GM12878 (cell line): ENCODE measurements at regions not wholly inside any gene's neighbourhood (a gene's known extent, or its start where the extent isn't known, plus 50 kb on each side); places are given as distances from the start of the nearest gene placed in this dataset.

ENCODE experiments used
- ATAC-seq: fragments of 200-7000 bp; cut with Tn5 transposase; 3 replicates; pipeline ENCODE4 v1.9.1; 2020; ENCODE audit warnings: mild to moderate bottlenecking, moderate library complexity
- BruUV-seq: library from RNA; stranded (reverse); fragments of 400-500 nt; replicated peaks from 2 replicates; lab custom pipeline; 2021; lab: Mats Ljungman, UMichigan
- CTCF ChIA-PET: fragments of 300-600 bp; sonication (Branson Sonifier 250); formaldehyde crosslinking; extraction: SDS; loops from one replicate; lab custom pipeline; 2021; ENCODE audit warnings: inconsistent platforms; lab: Yijun Ruan, JAX
- POLR2A ChIA-PET: fragments of 350-600 bp; formaldehyde crosslinking; extraction: SDS; loops from one replicate; lab custom pipeline; 2021; ENCODE audit warnings: inconsistent platforms; lab: Charles Lee
- RAD21 ChIA-PET: fragments of 300-600 bp; sonication (Branson Sonifier 250); formaldehyde crosslinking; loops from one replicate; lab custom pipeline; 2023; ENCODE audit warnings: antibody characterized with exemption; ENCODE audit not compliant: unreplicated experiment; lab: Charles Lee
- SMC1A ChIA-PET: fragments of 300-600 bp; sonication (Branson Sonifier 250); formaldehyde crosslinking; loops from one replicate; lab custom pipeline; 2023; ENCODE audit not compliant: unreplicated experiment, uncharacterized antibody; lab: Charles Lee
- DNase-seq: peaks from one replicate; pipeline ENCODE4 v3.0.0-alpha.2; 2011; ENCODE audit warnings: low read depth, low spot score
- FAIRE-seq: peaks from 3 replicates; lab custom pipeline; 2011; peaks lifted over from hg19 to GRCh38; lab: Jason Lieb, UNC
- H2AFZ ChIP-seq: 2 replicates; pipeline ENCODE4 v1.6.0; 2011; ENCODE audit warnings: low read depth, low read length, control low read depth; ENCODE audit not compliant: control insufficient read depth
- H3K27ac ChIP-seq: 2 replicates; pipeline ENCODE4 v1.5.1; 2011; ENCODE audit warnings: control low read depth; ENCODE audit not compliant: control insufficient read depth, insufficient read depth
- H3K27me3 ChIP-seq, 2 experiments: replicated peaks in 1 of 2; 2 replicates each; pipeline versions ENCODE4 v1.6.0 to v1.6.1; 2011; ENCODE audit warnings: low read length in 1 of 2; ENCODE audit not compliant: control insufficient read depth in 2 of 2, insufficient read depth in 2 of 2
- H3K36me3 ChIP-seq, 2 experiments: 2 replicates each; pipeline ENCODE4 v1.5.1; 2011; ENCODE audit warnings: low read length in 1 of 2; ENCODE audit not compliant: control insufficient read depth in 2 of 2, insufficient read depth in 2 of 2
- H3K4me1 ChIP-seq: 2 replicates; pipeline ENCODE4 v1.6.1; 2011; ENCODE audit warnings: mild to moderate bottlenecking, low read length, moderate library complexity, mixed read lengths; ENCODE audit not compliant: control insufficient read depth, insufficient read depth
- H3K4me2 ChIP-seq: 2 replicates; pipeline ENCODE4 v1.6.0; 2011; ENCODE audit warnings: control low read depth; ENCODE audit not compliant: control insufficient read depth, insufficient read depth
- H3K4me3 ChIP-seq: fragments of 200-600 bp; sonication (generic); 2 replicates; pipeline ENCODE4 v1.5.1; 2016
- H3K79me2 ChIP-seq: 2 replicates; pipeline ENCODE4 v1.6.0; 2011; ENCODE audit warnings: low read length; ENCODE audit not compliant: control insufficient read depth, insufficient read depth
- H3K9ac ChIP-seq: 2 replicates; pipeline ENCODE4 v1.8.0; 2011; ENCODE audit warnings: low read length, control low read depth, mixed read lengths; ENCODE audit not compliant: control insufficient read depth, insufficient read depth
- H3K9me3 ChIP-seq: replicated peaks from 3 replicates; pipeline ENCODE4 v1.5.1; 2011; ENCODE audit warnings: mild to moderate bottlenecking, low read length; ENCODE audit not compliant: control insufficient read depth, insufficient read depth
- H4K20me1 ChIP-seq: 2 replicates; pipeline ENCODE4 v1.6.0; 2011; ENCODE audit not compliant: control insufficient read depth, insufficient read depth
- CBX5 ChIP-seq: sonication (generic); IDR thresholded peaks from 2 replicates; pipeline ENCODE4 v1.6.1; 2016; ENCODE audit warnings: low read depth, moderate library complexity, mild to moderate bottlenecking, inconsistent platforms
- CREB1 ChIP-seq: IDR thresholded peaks from 2 replicates; pipeline ENCODE4 v1.6.1; 2012; ENCODE audit warnings: low read depth, mild to moderate bottlenecking, inconsistent platforms
- E2F8 ChIP-seq: fragments of 450-650 bp; IDR thresholded peaks from 2 replicates; pipeline ENCODE4 v1.6.1; 2018; ENCODE audit warnings: mild to moderate bottlenecking, low read depth, moderate library complexity; ENCODE audit not compliant: partially characterized antibody
- ESRRA ChIP-seq: IDR thresholded peaks from 2 replicates; pipeline ENCODE4 v1.6.1; 2012; ENCODE audit warnings: mild to moderate bottlenecking, low read length, improper control_type of control experiment
- ETV6 ChIP-seq, 2 experiments: fragments of 450-650 bp in 1 of 2; IDR thresholded peaks in 1 of 2; conservative IDR thresholded peaks in 1 of 2; 2 replicates each; pipeline ENCODE4 v1.6.1; 2014; ENCODE audit warnings: antibody characterized with exemption in 1 of 2, borderline replicate concordance in 1 of 2, low read depth in 1 of 2, mild to moderate bottlenecking in 1 of 2, moderate library complexity in 1 of 2
- KAT2A ChIP-seq: conservative IDR thresholded peaks from 2 replicates; pipeline ENCODE4 v1.6.1; 2011; ENCODE audit warnings: low read depth, low read length; ENCODE audit not compliant: control insufficient read depth
- KDM1A ChIP-seq: fragments of 200-600 bp; sonication (generic); IDR thresholded peaks from 2 replicates; pipeline ENCODE4 v1.6.1; 2016; ENCODE audit warnings: borderline replicate concordance
- MAX ChIP-seq: IDR thresholded peaks from 2 replicates; pipeline ENCODE4 v1.6.1; 2012; ENCODE audit warnings: low read depth, low read length, improper control_type of control experiment
- NFXL1 ChIP-seq: fragments of 450-650 bp; IDR thresholded peaks from 2 replicates; pipeline ENCODE4 v1.6.1; 2017; ENCODE audit warnings: antibody characterized with exemption, mild to moderate bottlenecking, borderline replicate concordance
- NR2C1 ChIP-seq: fragments of 450-650 bp; IDR thresholded peaks from 2 replicates; pipeline ENCODE4 v1.6.1; 2017; ENCODE audit warnings: antibody characterized with exemption, mild to moderate bottlenecking, moderate library complexity
- POLR2AphosphoS5 ChIP-seq: IDR thresholded peaks from 2 replicates; pipeline ENCODE4 v1.6.1; 2011; ENCODE audit warnings: mild to moderate bottlenecking, low read length, inconsistent platforms
- PRDM15 ChIP-seq: fragments of 450-650 bp; formaldehyde crosslinking; IDR thresholded peaks from 2 replicates; pipeline ENCODE4 v1.4.0; 2020; ENCODE audit warnings: mild to moderate bottlenecking, moderate library complexity
- RAD51 ChIP-seq: fragments of 450-650 bp; IDR thresholded peaks from 2 replicates; pipeline ENCODE4 v1.6.1; 2016; ENCODE audit warnings: moderate library complexity, mild to moderate bottlenecking, inconsistent platforms
- RFX5 ChIP-seq: IDR thresholded peaks from 2 replicates; pipeline ENCODE4 v1.6.1; 2011; ENCODE audit warnings: low read depth, low read length, improper control_type of control experiment
- SKIL ChIP-seq: fragments of 450-650 bp; IDR thresholded peaks from 2 replicates; pipeline ENCODE4 v1.6.1; 2017; ENCODE audit warnings: mild to moderate bottlenecking, low read depth, inconsistent platforms; ENCODE audit not compliant: poor library complexity, severe bottlenecking
- ZZZ3 ChIP-seq: IDR thresholded peaks from 2 replicates; pipeline ENCODE4 v1.6.1; 2011; ENCODE audit warnings: low read depth; ENCODE audit not compliant: control insufficient read depth, insufficient read length
- WGBS: methylation state at CpG from one replicate; pipeline ENCODE4 v1.1.6; 2016; ENCODE audit warnings: low lambda C conversion rate; ENCODE audit not compliant: insufficient replicate concordance, insufficient coverage; ENCODE audit errors: missing lambda C conversion rate; 5-methylcytosine and 5-hydroxymethylcytosine counted together
- in situ Hi-C: fragments of 300-500 bp; cut with MboI; formaldehyde crosslinking; loops from 9 replicates; pipeline ENCODE4 v1.14.3; 2018; ENCODE audit warnings: mixed read lengths
- intact Hi-C: fragments of 100-400 bp; cut with micrococcal nuclease; formaldehyde crosslinking; loops from one replicate; pipeline ENCODE4 v1.14.2; 2022; ENCODE audit not compliant: unreplicated experiment

GRCh38 chr4:100289946-100290345, 99.7 kb upstream of the DDIT4L start (continued):
- TF ChIP-seq NR2C1 (no peak), SKIL (no peak), KDM1A (no peak), KAT2A (no peak), MAX (no peak), CREB1 (no peak), CBX5 (no peak), ESRRA (no peak), ZZZ3 (no peak)

GRCh38 chr4:100289530-100289888, 99.2 kb upstream of the DDIT4L start:
- ChIA-PET SMC1A (no interaction called here), CTCF (no interaction called here), POLR2A (no interaction called here), RAD21 (no interaction called here)
- DNase-seq (no peak), ATAC-seq (no peak), FAIRE-seq (no peak)
- Histone ChIP-seq H4K20me1 (no peaks in the 10 kb centered on the region), H3K27ac (no peak overlapping the region), H3K4me2 (no peak overlapping the region), H3K79me2 (no peaks in the 10 kb centered on the region), H2AFZ (no peak overlapping the region), H3K9me3 (no peaks in the 10 kb centered on the region), H3K9ac (no peak overlapping the region), H3K27me3 (no peaks in the 10 kb centered on the region), H3K36me3 (no peaks in the 10 kb centered on the region), H3K4me3 (no peak overlapping the region), H3K4me1 (no peaks in the 10 kb centered on the region)
- in situ Hi-C loops = no loop called here
- BruUV-seq = no TSS peak
- intact Hi-C loops = no loop called here
- WGBS = 0% methylated on average over 1 of the region's 1 CpG
- no peak for TF ChIP-seq E2F8
- TF ChIP-seq NFXL1 = no peak
- no peak for TF ChIP-seq PRDM15
- no peak for TF ChIP-seq RAD51
- TF ChIP-seq RFX5 = no peak
- no peak for TF ChIP-seq ETV6 (conservative IDR thresholded peaks at IDR 0.05 in 1 of 2, IDR thresholded peaks at IDR 0.05 in 1 of 2; ENCODE audit: borderline replicate concordance in 1 of 2, low read depth in 1 of 2)
- no peak for TF ChIP-seq POLR2AphosphoS5
